ENCODE measurements at regions not wholly inside any gene's neighbourhood (a gene's known extent, or its start where the extent isn't known, plus 50 kb on each side); places are given as distances from the start of the nearest gene placed in this dataset.

GRCh38 chr11:44453871-44454270 lies 111.6 kb upstream of the CD82 start:
- no peaks in the 10 kb centered on the region for H3K9me3 ChIP-seq (ENCODE audit: control insufficient read depth, insufficient read depth, low read depth, low read length)
- no TSS peak for BruUV-seq (replicated peaks)
- ChIA-PET POLR2A (no interaction called here), CTCF (no interaction called here)
- no peaks in the 10 kb centered on the region for H3K36me3 ChIP-seq (ENCODE audit: control insufficient read depth, insufficient read depth, low read length)
- DNase-seq (ENCODE audit: low read depth, low spot score) = no peak
- in situ Hi-C loops (cut with HindIII; ENCODE audit: low pct_unique_long_range_greater_than_20kb, low sequenced_read_pairs) (no loop called here), intact Hi-C loops (cut with micrococcal nuclease; ENCODE audit: unreplicated experiment) (loop anchor here (5.0 kb wide), 1 partner anchor 332 kb away; no protein-coding TSS in a partner anchor)
- H3K27me3 ChIP-seq (ENCODE audit: control insufficient read depth, insufficient read depth, low read length) = no peaks in the 10 kb centered on the region
- no peak for TF ChIP-seq TCF7L2 (IDR thresholded peaks at IDR 0.05; ENCODE audit: low read depth, low read length)
- no peak for TF ChIP-seq REST (IDR thresholded peaks at IDR 0.05; ENCODE audit: insufficient read depth in 1 of 2, low read depth in 2 of 2, low read length in 1 of 2)
- TF ChIP-seq CTCF (IDR thresholded peaks at IDR 0.05) = no peak
- TF ChIP-seq POLR2AphosphoS5 (IDR thresholded peaks at IDR 0.05; ENCODE audit: low read depth, low read length) = no peak
- H3K27ac ChIP-seq (ENCODE audit: low read length) = no peak overlapping the region
- H3K4me1 ChIP-seq (ENCODE audit: control insufficient read depth, insufficient read depth, low read length) = no peaks in the 10 kb centered on the region
- ATAC-seq = no peak
- H3K4me3 ChIP-seq (ENCODE audit: low read depth in 2 of 2, low read length in 2 of 2) = no peak overlapping the region

GRCh38 chr11:44454666-44455065 lies 110.8 kb upstream of the CD82 start:
- DNase-seq (ENCODE audit: low read depth, low spot score) (no peak), ATAC-seq (no peak)
- POLR2A ChIA-PET = no interaction called here
- intact Hi-C loops (cut with micrococcal nuclease; ENCODE audit: unreplicated experiment) (loop anchor here (5.0 kb wide), 1 partner anchor 332 kb away; no protein-coding TSS in a partner anchor), in situ Hi-C loops (cut with HindIII; ENCODE audit: low pct_unique_long_range_greater_than_20kb, low sequenced_read_pairs) (no loop called here)
- CTCF ChIA-PET = no interaction called here
- no peaks in the 10 kb centered on the region for H3K9me3 ChIP-seq (ENCODE audit: control insufficient read depth, insufficient read depth, low read depth, low read length)
- H3K27ac ChIP-seq (ENCODE audit: low read length) = no peak overlapping the region
- H3K27me3 ChIP-seq (ENCODE audit: control insufficient read depth, insufficient read depth, low read length) = no peaks in the 10 kb centered on the region
- no peak for TF ChIP-seq REST (IDR thresholded peaks at IDR 0.05; ENCODE audit: insufficient read depth in 1 of 2, low read depth in 2 of 2, low read length in 1 of 2)
- no peak for TF ChIP-seq CTCF (IDR thresholded peaks at IDR 0.05)
- no TSS peak for BruUV-seq (replicated peaks)
- no peak overlapping the region for H3K4me3 ChIP-seq (ENCODE audit: low read depth in 2 of 2, low read length in 2 of 2)
- H3K36me3 ChIP-seq (ENCODE audit: control insufficient read depth, insufficient read depth, low read length) = no peaks in the 10 kb centered on the region
- H3K4me1 ChIP-seq (ENCODE audit: control insufficient read depth, insufficient read depth, low read length) = no peaks in the 10 kb centered on the region

Data from Panc1 (cell line).